Neuronal stem cell (in vitro differentiated cells): ENCODE measurements at regions not wholly inside any gene's neighbourhood (a gene's known extent, or its start where the extent isn't known, plus 50 kb on each side); places are given as distances from the start of the nearest gene placed in this dataset.

Source experiments
- DNase-seq: peaks from one replicate; pipeline ENCODE4 v3.0.0-alpha.2; 2013; ENCODE audit warnings: low spot score
- H2AFZ ChIP-seq: one replicate; pipeline ENCODE4 v1.6.1; 2013; ENCODE audit warnings: mild to moderate bottlenecking, low read length, inconsistent platforms
- H2AK5ac ChIP-seq: 2 replicates; pipeline ENCODE4 v1.6.1; 2013; ENCODE audit warnings: low read depth, mild to moderate bottlenecking, inconsistent platforms, low read length, moderate library complexity, mixed read lengths
- H2BK120ac ChIP-seq: 2 replicates; pipeline ENCODE4 v1.6.1; 2013; ENCODE audit warnings: low read depth, mild to moderate bottlenecking, inconsistent platforms, low read length, moderate library complexity, mixed read lengths
- H2BK12ac ChIP-seq: one replicate; pipeline ENCODE4 v1.6.1; 2013; ENCODE audit warnings: low read length, inconsistent platforms
- H2BK15ac ChIP-seq: 2 replicates; pipeline ENCODE4 v1.6.1; 2013; ENCODE audit warnings: mild to moderate bottlenecking, low read length, inconsistent platforms, mixed read lengths
- H2BK5ac ChIP-seq: one replicate; pipeline ENCODE4 v1.6.1; 2013; ENCODE audit warnings: inconsistent platforms, mild to moderate bottlenecking, low read length, moderate library complexity
- H3K14ac ChIP-seq: one replicate; pipeline ENCODE4 v1.6.1; 2013; ENCODE audit warnings: low read length, inconsistent platforms
- H3K18ac ChIP-seq: 2 replicates; pipeline ENCODE4 v1.6.1; 2013; ENCODE audit warnings: low read length, inconsistent platforms
- H3K23ac ChIP-seq: 2 replicates; pipeline ENCODE4 v1.6.1; 2013; ENCODE audit warnings: low read depth, mild to moderate bottlenecking, mixed read lengths, low read length, inconsistent platforms; ENCODE audit not compliant: poor library complexity
- H3K27ac ChIP-seq: replicated peaks from 3 replicates; pipeline ENCODE4 v1.5.1; 2013; ENCODE audit warnings: low read length, inconsistent platforms
- H3K27me3 ChIP-seq, 3 experiments: 2 replicates each; pipeline ENCODE4 v1.6.1; 2013; ENCODE audit warnings: low read length in 3 of 3, mild to moderate bottlenecking in 2 of 3, inconsistent platforms in 1 of 3, low read depth in 1 of 3, mixed read lengths in 1 of 3, moderate library complexity in 1 of 3; ENCODE audit not compliant: control insufficient read depth in 3 of 3, insufficient read depth in 3 of 3
- H3K36me3 ChIP-seq, 2 donors: replicated peaks in 1 of 2; 2 replicates each; pipeline ENCODE4 v1.6.1; 2013; ENCODE audit warnings: low read length in 2 of 2; ENCODE audit not compliant: control insufficient read depth in 2 of 2, insufficient read depth in 2 of 2
- H3K4ac ChIP-seq: 2 replicates; pipeline ENCODE4 v1.6.1; 2013; ENCODE audit warnings: inconsistent platforms, mild to moderate bottlenecking, low read length, moderate library complexity
- H3K4me1 ChIP-seq, 2 donors: 1 replicate in 1 of 2; 2 replicates in 1 of 2; pipeline ENCODE4 v1.6.1; 2013; ENCODE audit warnings: low read length in 2 of 2, low read depth in 1 of 2; ENCODE audit not compliant: control insufficient read depth in 2 of 2, insufficient read depth in 1 of 2
- H3K4me2 ChIP-seq: one replicate; pipeline ENCODE4 v1.6.1; 2013; ENCODE audit warnings: mild to moderate bottlenecking, low read length, inconsistent platforms; ENCODE audit not compliant: insufficient read depth, poor library complexity, severe bottlenecking
- H3K4me3 ChIP-seq, 2 donors: 2 replicates each; pipeline ENCODE4 v1.5.1; 2013; ENCODE audit warnings: low read length in 2 of 2, mild to moderate bottlenecking in 2 of 2, inconsistent platforms in 1 of 2, moderate library complexity in 1 of 2
- H3K79me1 ChIP-seq: one replicate; pipeline ENCODE4 v1.6.1; 2013; ENCODE audit warnings: low read depth, mild to moderate bottlenecking, inconsistent platforms, low read length, moderate library complexity
- H3K9ac ChIP-seq: one replicate; pipeline ENCODE4 v1.6.1; 2013; ENCODE audit warnings: mild to moderate bottlenecking, low read depth, low read length, inconsistent platforms; ENCODE audit not compliant: poor library complexity
- H3K9me3 ChIP-seq, 2 donors: replicated peaks in 1 of 2; 2 replicates each; pipeline versions ENCODE3 to v1.6.1; 2013; ENCODE audit warnings: low read length in 2 of 2, mild to moderate bottlenecking in 2 of 2, inconsistent platforms in 1 of 2, low read depth in 1 of 2, mixed read lengths in 1 of 2, moderate library complexity in 1 of 2; ENCODE audit not compliant: control insufficient read depth in 2 of 2, insufficient read depth in 1 of 2
- H4K8ac ChIP-seq: one replicate; pipeline ENCODE4 v1.6.1; 2013; ENCODE audit warnings: low read depth, mild to moderate bottlenecking, inconsistent platforms, low read length, moderate library complexity
- H4K91ac ChIP-seq: one replicate; pipeline ENCODE4 v1.6.1; 2013; ENCODE audit warnings: low read length, low read depth, mild to moderate bottlenecking, inconsistent platforms; ENCODE audit not compliant: poor library complexity
- WGBS, 2 donors: extraction: QIAGEN DNeasy Blood & Tissue Kit; methylation state at CpG; one replicate each; pipeline ENCODE4 v1.1.7; 2013; ENCODE audit warnings: missing lambda C conversion rate in 2 of 2, mixed read lengths in 1 of 2; ENCODE audit not compliant: insufficient read length in 2 of 2, insufficient replicate concordance in 1 of 2; ENCODE audit errors: extremely low coverage in 2 of 2; 5-methylcytosine and 5-hydroxymethylcytosine counted together

DNA sequence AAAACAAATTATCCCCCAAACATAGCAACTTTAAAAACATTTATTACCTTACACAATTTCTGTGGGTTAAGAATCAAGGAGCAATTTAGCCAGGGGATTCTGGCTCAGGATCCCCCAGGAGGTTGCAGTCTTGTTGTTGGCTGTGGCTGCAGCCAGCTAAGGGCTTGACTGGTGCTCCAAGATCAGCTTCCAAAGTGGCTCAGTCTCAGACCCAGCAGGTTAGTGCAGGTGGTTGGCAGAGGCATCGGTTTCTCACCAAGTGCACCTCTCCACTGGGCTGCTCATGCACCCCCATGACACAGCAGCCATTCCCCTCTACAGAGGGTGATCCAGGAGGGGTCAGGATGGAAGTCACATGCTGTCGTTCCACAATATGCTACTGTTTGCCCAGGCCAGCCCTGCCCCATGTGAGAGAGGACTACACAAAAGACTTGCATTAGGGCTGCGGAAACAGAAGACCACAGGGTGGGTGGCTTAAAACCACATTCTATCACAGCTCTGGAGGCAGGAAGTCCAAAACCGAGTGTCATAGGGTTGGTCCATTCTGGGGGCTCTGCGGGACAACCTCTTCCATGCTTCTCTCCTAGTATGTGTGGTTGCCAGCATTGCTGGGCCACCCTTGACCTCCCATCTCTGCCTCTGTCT, 125.8 kb downstream of the C6orf118 start:
- H2BK15ac ChIP-seq: peak overlapping the region; percentile 45
- no peak overlapping the region for H3K4ac ChIP-seq
- WGBS, 2 donors: no CpG with 5 or more reads among the region's 5 CpGs
- no peak overlapping the region for H3K9ac ChIP-seq
- peak overlapping the region; percentile 72 for H4K8ac ChIP-seq
- peak overlapping the region in 1 of 2 donors; percentile 52 for H3K4me3 ChIP-seq
- H2BK120ac ChIP-seq: no peak overlapping the region
- H2AK5ac ChIP-seq: peak overlapping the region; percentile 65
- H2AFZ ChIP-seq: no peak overlapping the region
- H4K91ac ChIP-seq: peak overlapping the region; percentile 76
- no peak overlapping the region for H2BK5ac ChIP-seq
- no peak overlapping the region for H3K27ac ChIP-seq
- peaks cover 0 to 6% of the 10 kb centered on the region in 2 donors for H3K9me3 ChIP-seq
- peak overlapping the region; percentile 72 for H3K18ac ChIP-seq
- H3K14ac ChIP-seq: peak overlapping the region; percentile 78
- no peaks in the 10 kb centered on the region for H3K36me3 ChIP-seq
- no peaks in the 10 kb centered on the region for H3K27me3 ChIP-seq
- no peak for DNase-seq
- peak overlapping the region; percentile 64 for H2BK12ac ChIP-seq
- H3K4me1 ChIP-seq: peaks cover 7 to 8% of the 10 kb centered on the region in 2 donors
- H3K79me1 ChIP-seq: no peaks in the 10 kb centered on the region
- H3K23ac ChIP-seq: no peak overlapping the region
- no peak overlapping the region for H3K4me2 ChIP-seq

DNA sequence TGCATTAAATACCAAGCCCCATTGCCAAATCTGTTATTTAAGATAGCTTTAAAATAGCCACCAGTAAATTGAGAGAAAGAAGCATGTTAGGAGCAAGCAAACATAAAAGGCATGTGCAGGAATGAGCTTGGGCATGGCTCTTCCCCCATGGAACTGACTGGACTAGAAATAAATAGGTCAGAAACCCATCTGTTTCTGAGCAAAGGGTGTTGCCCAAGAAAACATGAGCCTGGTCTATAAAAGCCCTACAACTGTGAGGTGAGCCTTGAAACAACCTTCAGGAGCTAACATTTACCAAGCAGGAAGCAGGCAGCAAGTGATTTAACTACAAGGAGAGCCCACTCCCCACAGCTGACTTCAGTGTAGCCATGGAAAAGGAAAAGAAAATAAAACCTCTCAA, 126.3 kb downstream of the C6orf118 start:
- H3K9me3 ChIP-seq: peaks cover 0 to 6% of the 10 kb centered on the region in 2 donors
- H3K27me3 ChIP-seq: no peaks in the 10 kb centered on the region
- no peak overlapping the region for H3K18ac ChIP-seq
- H2BK12ac ChIP-seq: no peak overlapping the region
- no peak overlapping the region for H2BK120ac ChIP-seq
- H3K79me1 ChIP-seq: no peaks in the 10 kb centered on the region
- H3K36me3 ChIP-seq: no peaks in the 10 kb centered on the region
- H2BK5ac ChIP-seq: no peak overlapping the region
- no peak overlapping the region for H3K4me3 ChIP-seq
- no peak overlapping the region for H3K14ac ChIP-seq
- H3K4me1 ChIP-seq: peaks cover 5 to 8% of the 10 kb centered on the region in 2 donors
- H2AK5ac ChIP-seq: no peak overlapping the region
- DNase-seq: no peak
- no peak overlapping the region for H3K9ac ChIP-seq
- H4K8ac ChIP-seq: no peak overlapping the region
- H3K23ac ChIP-seq: no peak overlapping the region
- no peak overlapping the region for H2AFZ ChIP-seq
- H3K4me2 ChIP-seq: no peak overlapping the region
- no peak overlapping the region for H4K91ac ChIP-seq
- no peak overlapping the region for H3K27ac ChIP-seq
- no peak overlapping the region for H3K4ac ChIP-seq
- no peak overlapping the region for H2BK15ac ChIP-seq

DNA sequence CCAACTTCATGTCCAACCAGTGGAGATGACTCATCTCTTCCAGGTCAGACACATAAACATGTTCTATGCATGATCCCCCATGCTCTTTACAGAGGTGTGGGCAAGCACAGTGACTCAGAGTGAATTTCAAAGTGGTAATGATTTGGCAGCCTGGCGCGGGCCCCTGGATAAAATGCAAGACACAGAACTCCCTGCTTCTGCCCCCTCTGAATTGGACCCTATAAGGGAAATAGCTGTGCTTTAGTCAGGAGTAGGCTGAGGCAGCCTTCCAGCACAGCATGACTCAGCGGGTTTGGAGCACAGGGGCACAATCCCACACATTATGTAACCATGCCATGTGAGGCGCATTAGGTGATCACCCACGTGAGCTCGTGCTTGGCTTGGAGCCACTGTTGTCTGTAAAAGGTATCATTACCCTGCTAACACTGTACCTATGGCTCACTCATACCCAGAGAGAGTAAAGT, 127.4 kb downstream of the C6orf118 start:
- no peak overlapping the region for H2AK5ac ChIP-seq
- no CpG with 5 or more reads among the region's 6 CpGs for WGBS, 2 donors
- H3K4me1 ChIP-seq: peaks cover 5 to 8% of the 10 kb centered on the region in 2 donors
- H3K9me3 ChIP-seq: peaks cover 0 to 6% of the 10 kb centered on the region in 2 donors
- H3K79me1 ChIP-seq: no peaks in the 10 kb centered on the region
- H3K18ac ChIP-seq: no peak overlapping the region
- H2BK12ac ChIP-seq: no peak overlapping the region
- H3K4ac ChIP-seq: no peak overlapping the region
- no peak overlapping the region for H2BK120ac ChIP-seq
- H3K4me3 ChIP-seq: no peak overlapping the region
- H2AFZ ChIP-seq: no peak overlapping the region
- H2BK5ac ChIP-seq: no peak overlapping the region
- no peak overlapping the region for H3K4me2 ChIP-seq
- no peak overlapping the region for H2BK15ac ChIP-seq
- no peak overlapping the region for H3K27ac ChIP-seq
- no peaks in the 10 kb centered on the region for H3K36me3 ChIP-seq
- no peaks in the 10 kb centered on the region for H3K27me3 ChIP-seq
- no peak for DNase-seq
- no peak overlapping the region for H3K14ac ChIP-seq
- H3K23ac ChIP-seq: no peak overlapping the region
- no peak overlapping the region for H4K8ac ChIP-seq
- H4K91ac ChIP-seq: no peak overlapping the region
- H3K9ac ChIP-seq: no peak overlapping the region

DNA sequence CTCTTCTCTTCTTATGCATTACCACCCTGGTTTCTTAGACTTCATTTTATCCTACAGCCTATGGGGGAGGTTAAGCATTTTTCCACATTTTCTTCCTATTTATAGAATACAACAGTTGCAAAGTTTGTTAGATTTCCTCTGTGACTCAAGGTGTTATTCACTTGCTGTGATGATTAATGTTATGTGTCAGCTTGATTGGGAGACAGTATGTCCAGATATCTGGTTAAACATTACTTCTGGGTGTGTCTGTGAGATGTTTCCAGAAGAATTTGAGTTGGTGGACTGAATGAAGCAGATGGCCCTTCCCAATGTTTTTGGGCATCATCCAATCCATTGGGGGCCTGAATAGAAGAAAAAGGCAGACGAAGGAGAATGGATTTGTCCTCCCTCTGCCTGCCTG, 131.3 kb downstream of the C6orf118 start:
- no peaks in the 10 kb centered on the region for H3K4me1 ChIP-seq
- H4K91ac ChIP-seq: no peak overlapping the region
- no peak overlapping the region for H2BK12ac ChIP-seq
- H2AFZ ChIP-seq: no peak overlapping the region
- H3K9ac ChIP-seq: no peak overlapping the region
- DNase-seq: no peak
- no peak overlapping the region for H3K14ac ChIP-seq
- H3K27me3 ChIP-seq: no peaks in the 10 kb centered on the region
- WGBS, 2 donors: no CpG with 5 or more reads among the region's 1 CpG
- H2BK120ac ChIP-seq: no peak overlapping the region
- no peak overlapping the region for H3K4ac ChIP-seq
- H2BK15ac ChIP-seq: no peak overlapping the region
- H4K8ac ChIP-seq: no peak overlapping the region
- H3K4me3 ChIP-seq: no peak overlapping the region
- H3K36me3 ChIP-seq: no peaks in the 10 kb centered on the region
- H2AK5ac ChIP-seq: no peak overlapping the region
- H3K23ac ChIP-seq: no peak overlapping the region
- peaks cover 2% of the 10 kb centered on the region for H3K79me1 ChIP-seq
- no peak overlapping the region for H3K18ac ChIP-seq
- H3K4me2 ChIP-seq: no peak overlapping the region
- H2BK5ac ChIP-seq: no peak overlapping the region
- no peak overlapping the region for H3K27ac ChIP-seq
- H3K9me3 ChIP-seq: peaks cover 0 to 3% of the 10 kb centered on the region in 2 donors
